Aorta (tissue), 5 donors: ENCODE measurements at regions not wholly inside any gene's neighbourhood (a gene's known extent, or its start where the extent isn't known, plus 50 kb on each side); places are given as distances from the start of the nearest gene placed in this dataset.

Experiments used
- ATAC-seq: fragments of 200-7000 bp; cut with Tn5 transposase; one replicate; pipeline ENCODE4 v1.9.1; 2022; ENCODE audit warnings: moderate library complexity; ENCODE audit not compliant: low FRiP score
- DNase-seq, 2 donors: peaks; one replicate each; pipeline ENCODE4 v3.0.0-alpha.2; 2020
- H3K27ac ChIP-seq, 2 donors: one replicate each; pipeline ENCODE4 v1.5.1; 2013; ENCODE audit warnings: low read length in 2 of 2, mild to moderate bottlenecking in 2 of 2, moderate library complexity in 2 of 2, control low read depth in 1 of 2, inconsistent platforms in 1 of 2, low read depth in 1 of 2
- H3K27me3 ChIP-seq, 2 donors: one replicate each; pipeline ENCODE4 v1.6.1; 2013; ENCODE audit warnings: control low read depth in 1 of 2, low read length in 1 of 2, mild to moderate bottlenecking in 1 of 2, moderate library complexity in 1 of 2; ENCODE audit not compliant: insufficient read depth in 2 of 2, control insufficient read depth in 1 of 2
- H3K36me3 ChIP-seq, 2 donors: one replicate each; pipeline ENCODE4 v1.6.1; 2013; ENCODE audit warnings: control low read depth in 1 of 2, low read length in 1 of 2, mild to moderate bottlenecking in 1 of 2; ENCODE audit not compliant: insufficient read depth in 2 of 2, control insufficient read depth in 1 of 2
- H3K4me1 ChIP-seq, 2 donors: one replicate each; pipeline ENCODE4 v1.6.1; 2013; ENCODE audit warnings: low read length in 2 of 2, control low read depth in 1 of 2, mild to moderate bottlenecking in 1 of 2, moderate library complexity in 1 of 2; ENCODE audit not compliant: insufficient read depth in 2 of 2, control insufficient read depth in 1 of 2
- H3K4me3 ChIP-seq, 2 donors: one replicate each; pipeline ENCODE4 v1.5.1; 2013; ENCODE audit warnings: low read length in 2 of 2, control low read depth in 1 of 2, mild to moderate bottlenecking in 1 of 2
- H3K9me3 ChIP-seq: one replicate; pipeline ENCODE4 v1.6.1; 2013; ENCODE audit warnings: mild to moderate bottlenecking, low read length; ENCODE audit not compliant: control insufficient read depth
- WGBS, 2 donors: extraction: QIAGEN DNeasy Blood & Tissue Kit; methylation state at CpG; one replicate each; pipeline ENCODE4 v1.1.7; 2013; 5-methylcytosine and 5-hydroxymethylcytosine counted together
- intact Hi-C, 2 donors: fragments of 100-400 bp; cut with DNase I; formaldehyde crosslinking; loops; one replicate each; pipeline versions ENCODE4 v1.14.2 to v1.15.0; 2022
- donor health status: healthy with polysubstance abuse.
- donor health status: Bipolar disorder and iron deficiency.
- donor health status: DM: no; HTN: no; CAD: no.
- donor health status: DM: no; HTN: no; CAD: no.
- donor health status: DM: yes; HTN: yes; CAD: no.

- no peaks in the 10 kb centered on the region for H3K4me1 ChIP-seq
- WGBS, 2 donors: 35 to 37% methylated on average over 2 of the region's 2 CpGs
- DNase-seq: no peak
- no peak overlapping the region for H3K27ac ChIP-seq
- no peak overlapping the region for H3K4me3 ChIP-seq
- H3K27me3 ChIP-seq: no peaks in the 10 kb centered on the region
- peaks cover 7% of the 10 kb centered on the region for H3K9me3 ChIP-seq
- no peak for ATAC-seq
- intact Hi-C loops: no loop called here
- H3K36me3 ChIP-seq: no peaks in the 10 kb centered on the region
These were observed 1225.5 kb downstream of the TBC1D22A start for GRCh38 chr22:47987885-47988515.

- Histone ChIP-seq H3K4me3 (no peak overlapping the region), H3K36me3 (no peaks in the 10 kb centered on the region), H3K9me3 (no peaks in the 10 kb centered on the region), H3K4me1 (no peaks in the 10 kb centered on the region), H3K27me3 (no peaks in the 10 kb centered on the region), H3K27ac (no peak overlapping the region)
- DNase-seq (no peak), ATAC-seq (no peak)
- intact Hi-C loops: no loop called here
- 77 to 87% methylated on average over 3 of the region's 3 CpGs for WGBS, 2 donors
These were observed 1213.8 kb downstream of the TBC1D22A start for GRCh38 chr22:47976219-47976618.

GRCh38 chr22:47967831-47968230 is 1205.4 kb downstream of the TBC1D22A start:
- intact Hi-C loops: no loop called here
- H3K9me3 ChIP-seq: peaks cover 3% of the 10 kb centered on the region
- H3K27ac ChIP-seq: no peak overlapping the region
- no peak for DNase-seq
- no peak overlapping the region for H3K4me3 ChIP-seq
- no peaks in the 10 kb centered on the region for H3K36me3 ChIP-seq
- no peak for ATAC-seq
- WGBS, 2 donors: 62 to 64% methylated on average over 4 of the region's 4 CpGs
- H3K27me3 ChIP-seq: no peaks in the 10 kb centered on the region
- H3K4me1 ChIP-seq: no peaks in the 10 kb centered on the region

- peaks cover 3% of the 10 kb centered on the region for H3K9me3 ChIP-seq
- H3K4me1 ChIP-seq: no peaks in the 10 kb centered on the region
- WGBS, 2 donors: 85 to 95% methylated on average over 6 of the region's 6 CpGs
- no peaks in the 10 kb centered on the region for H3K36me3 ChIP-seq
- intact Hi-C loops: no loop called here
- no peaks in the 10 kb centered on the region for H3K27me3 ChIP-seq
- ATAC-seq (no peak), DNase-seq (no peak)
- H3K4me3 ChIP-seq: no peak overlapping the region
- H3K27ac ChIP-seq: no peak overlapping the region
These were observed 1203.9 kb downstream of the TBC1D22A start for GRCh38 chr22:47966316-47966715.

- no peaks in the 10 kb centered on the region for H3K27me3 ChIP-seq
- DNase-seq: no peak
- no peaks in the 10 kb centered on the region for H3K36me3 ChIP-seq
- intact Hi-C loops: no loop called here
- no peak overlapping the region for H3K4me3 ChIP-seq
- H3K9me3 ChIP-seq: peaks cover 3% of the 10 kb centered on the region
- 90 to 95% methylated on average over 3 of the region's 3 CpGs for WGBS, 2 donors
- no peak for ATAC-seq
- H3K27ac ChIP-seq: no peak overlapping the region
- no peaks in the 10 kb centered on the region for H3K4me1 ChIP-seq
These were observed 1203.4 kb downstream of the TBC1D22A start for GRCh38 chr22:47965896-47966295.

GRCh38 chr22:47965066-47965465 is 1202.6 kb downstream of the TBC1D22A start:
- intact Hi-C loops: no loop called here
- H3K4me3 ChIP-seq: no peak overlapping the region
- no peaks in the 10 kb centered on the region for H3K4me1 ChIP-seq
- no peak overlapping the region for H3K27ac ChIP-seq
- WGBS, 2 donors: 89 to 91% methylated on average over 6 of the region's 6 CpGs
- no peak for ATAC-seq
- H3K36me3 ChIP-seq: no peaks in the 10 kb centered on the region
- peaks cover 3% of the 10 kb centered on the region for H3K9me3 ChIP-seq
- no peak for DNase-seq
- no peaks in the 10 kb centered on the region for H3K27me3 ChIP-seq

- DNase-seq (no peak), ATAC-seq (no peak)
- H3K4me1 ChIP-seq: no peaks in the 10 kb centered on the region
- H3K27ac ChIP-seq: no peak overlapping the region
- H3K27me3 ChIP-seq: no peaks in the 10 kb centered on the region
- H3K9me3 ChIP-seq: peaks cover 3% of the 10 kb centered on the region
- intact Hi-C loops: no loop called here
- H3K36me3 ChIP-seq: no peaks in the 10 kb centered on the region
- WGBS, 2 donors: 85 to 89% methylated on average over 6 of the region's 6 CpGs
- H3K4me3 ChIP-seq: no peak overlapping the region
These were observed 1201.2 kb downstream of the TBC1D22A start for GRCh38 chr22:47963660-47964059.

GRCh38 chr22:47957649-47958048 is 1195.2 kb downstream of the TBC1D22A start:
- ATAC-seq: no peak
- DNase-seq: no peak
- no peaks in the 10 kb centered on the region for H3K4me1 ChIP-seq
- intact Hi-C loops: no loop called here
- no peaks in the 10 kb centered on the region for H3K36me3 ChIP-seq
- H3K27ac ChIP-seq: no peak overlapping the region
- no peaks in the 10 kb centered on the region for H3K27me3 ChIP-seq
- H3K4me3 ChIP-seq: no peak overlapping the region
- H3K9me3 ChIP-seq: no peaks in the 10 kb centered on the region
- 80 to 85% methylated on average over 2 of the region's 2 CpGs for WGBS, 2 donors

- Histone ChIP-seq H3K4me1 (no peaks in the 10 kb centered on the region), H3K9me3 (no peaks in the 10 kb centered on the region), H3K4me3 (no peak overlapping the region), H3K36me3 (no peaks in the 10 kb centered on the region), H3K27ac (no peak overlapping the region), H3K27me3 (no peaks in the 10 kb centered on the region)
- intact Hi-C loops: no loop called here
- no peak for DNase-seq
- 76% methylated on average over 7 of the region's 7 CpGs for WGBS, 2 donors
- no peak for ATAC-seq
These were observed 1191.7 kb downstream of the TBC1D22A start for GRCh38 chr22:47954107-47954506.
